ENCODE measurements at regions not wholly inside any gene's neighbourhood (a gene's known extent, or its start where the extent isn't known, plus 50 kb on each side); places are given as distances from the start of the nearest gene placed in this dataset.

- no peaks in the 10 kb centered on the region for H3K9me3 ChIP-seq
- TF ChIP-seq CTCF (IDR thresholded peaks at IDR 0.05): no peak
- H3K36me3 ChIP-seq: no peaks in the 10 kb centered on the region
- no peaks in the 10 kb centered on the region for H3K27me3 ChIP-seq
- H3K4me1 ChIP-seq: no peaks in the 10 kb centered on the region
- H3K9ac ChIP-seq (ENCODE audit: low read depth in 2 of 2, low read length in 2 of 2): no peak overlapping the region
- H3K4me3 ChIP-seq: no peak overlapping the region
- H3K27ac ChIP-seq: no peak overlapping the region
- DNase-seq: no peak
- intact Hi-C loops (cut with DNase I): no loop called here
These were observed 159.6 kb downstream of the BTG1 start for GRCh38 chr12:91986084-91986483.

DNA sequence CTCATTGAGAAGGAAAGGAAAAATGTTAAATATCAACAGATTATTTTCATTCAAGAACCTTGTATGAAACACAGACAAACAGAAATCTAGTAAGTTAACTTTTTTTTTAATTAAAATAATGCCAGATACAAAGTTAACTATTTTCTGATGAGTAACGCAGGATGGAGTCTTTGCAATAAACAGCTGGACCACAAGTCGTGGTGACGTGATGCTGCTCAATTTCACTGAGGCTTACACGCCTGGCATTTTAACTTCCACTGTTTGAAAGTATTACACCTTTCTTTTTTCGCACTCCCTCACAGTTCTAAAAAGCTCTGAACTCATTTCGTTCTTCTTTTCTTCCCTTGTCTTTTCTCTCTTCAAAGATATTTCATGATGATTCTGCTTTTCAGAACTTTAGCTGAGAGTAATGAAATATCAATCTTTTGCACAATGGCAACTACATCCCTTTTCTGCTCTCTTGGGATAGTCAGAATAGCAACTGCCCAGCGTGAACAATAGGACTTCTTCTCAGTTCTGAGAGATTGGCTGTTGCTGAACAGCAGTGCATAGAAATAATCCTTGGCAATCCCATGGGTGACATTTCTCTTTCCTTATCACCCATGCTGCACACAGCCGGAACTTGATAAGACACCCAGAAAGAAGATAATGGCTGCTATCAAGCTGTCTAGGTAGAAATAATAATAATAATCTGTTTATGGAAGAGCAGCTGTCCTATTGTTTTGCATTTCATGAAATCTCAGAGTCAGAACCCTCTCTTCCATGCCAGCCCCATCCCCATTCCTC lies 160.5 kb downstream of the BTG1 start:
- intact Hi-C loops (cut with DNase I): no loop called here
- H3K9me3 ChIP-seq: no peaks in the 10 kb centered on the region
- no peaks in the 10 kb centered on the region for H3K4me1 ChIP-seq
- no peak for TF ChIP-seq CTCF (IDR thresholded peaks at IDR 0.05)
- no peak for DNase-seq
- H3K4me3 ChIP-seq: no peak overlapping the region
- H3K9ac ChIP-seq (ENCODE audit: low read depth in 2 of 2, low read length in 2 of 2): no peak overlapping the region
- no peak overlapping the region for H3K27ac ChIP-seq
- no peaks in the 10 kb centered on the region for H3K36me3 ChIP-seq
- no peaks in the 10 kb centered on the region for H3K27me3 ChIP-seq

GRCh38 chr12:91984556-91984955 lies 161.1 kb downstream of the BTG1 start:
- Histone ChIP-seq H3K27ac (no peak overlapping the region), H3K4me3 (no peak overlapping the region), H3K4me1 (no peaks in the 10 kb centered on the region), H3K36me3 (no peaks in the 10 kb centered on the region), H3K9me3 (no peaks in the 10 kb centered on the region), H3K9ac (ENCODE audit: low read depth in 2 of 2, low read length in 2 of 2) (no peak overlapping the region), H3K27me3 (no peaks in the 10 kb centered on the region)
- DNase-seq: no peak
- intact Hi-C loops (cut with DNase I): no loop called here
- TF ChIP-seq CTCF (IDR thresholded peaks at IDR 0.05): no peak

GRCh38 chr12:91983935-91984334 lies 161.7 kb downstream of the BTG1 start:
- Histone ChIP-seq H3K36me3 (no peaks in the 10 kb centered on the region), H3K4me1 (no peaks in the 10 kb centered on the region), H3K27ac (no peak overlapping the region), H3K9ac (ENCODE audit: low read depth in 2 of 2, low read length in 2 of 2) (no peak overlapping the region), H3K4me3 (no peak overlapping the region), H3K27me3 (no peaks in the 10 kb centered on the region), H3K9me3 (no peaks in the 10 kb centered on the region)
- intact Hi-C loops (cut with DNase I): no loop called here
- DNase-seq: no peak
- TF ChIP-seq CTCF (IDR thresholded peaks at IDR 0.05): no peak

DNA sequence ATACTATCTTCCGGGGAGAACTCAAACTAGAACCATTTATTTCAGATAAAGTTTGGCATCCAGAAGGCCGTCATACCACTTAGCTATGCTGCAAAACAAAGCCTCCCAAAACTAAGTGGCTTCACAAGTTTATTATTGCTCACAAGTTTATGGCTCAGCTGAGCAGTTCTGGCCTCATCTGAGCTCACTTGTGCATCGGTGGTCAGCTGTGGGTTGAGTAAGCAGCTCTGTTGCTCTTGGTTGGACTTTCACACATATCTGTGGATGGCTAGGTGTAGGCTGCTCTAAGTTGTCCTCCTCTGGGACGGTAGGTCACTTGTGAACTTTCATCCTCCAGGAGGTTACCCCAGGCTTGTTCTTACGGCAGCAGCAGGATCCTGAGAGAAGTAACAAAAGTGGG lies 162.7 kb downstream of the BTG1 start:
- H3K27ac ChIP-seq: no peak overlapping the region
- H3K4me1 ChIP-seq: no peaks in the 10 kb centered on the region
- no peak for DNase-seq
- H3K36me3 ChIP-seq: no peaks in the 10 kb centered on the region
- H3K9me3 ChIP-seq: no peaks in the 10 kb centered on the region
- no peak overlapping the region for H3K9ac ChIP-seq (ENCODE audit: low read depth in 2 of 2, low read length in 2 of 2)
- H3K27me3 ChIP-seq: no peaks in the 10 kb centered on the region
- intact Hi-C loops (cut with DNase I): no loop called here
- no peak overlapping the region for H3K4me3 ChIP-seq
- TF ChIP-seq CTCF (IDR thresholded peaks at IDR 0.05): no peak

All from colonic mucosa (tissue), 4 donors.